GM21390 (cell line): ENCODE measurements at regions not wholly inside any gene's neighbourhood (a gene's known extent, or its start where the extent isn't known, plus 50 kb on each side); places are given as distances from the start of the nearest gene placed in this dataset.
"Not testable (repeated sequence)": the region's sequence is repeated elsewhere in the genome, so short reads cannot be mapped to it uniquely, and the experiment has no call there.

Experiments
- ATAC-seq: cut with Tn5 transposase; IDR thresholded peaks from one replicate; pipeline ENCODE4 v1.9.1; 2021; ENCODE audit not compliant: unreplicated experiment

- ATAC-seq: no peak
Observed at GRCh38 chr2:117342415-117342814, 472.1 kb upstream of the DDX18 start.

- no peak for ATAC-seq
Observed at GRCh38 chr2:117349687-117350086, 464.8 kb upstream of the DDX18 start.

GRCh38 chr2:117351396-117351795 lies 463.1 kb upstream of the DDX18 start:
- ATAC-seq: no peak

- ATAC-seq: no peak
Observed at GRCh38 chr2:117359266-117359914, 455.1 kb upstream of the DDX18 start.

GRCh38 chr2:117360586-117360985 lies 453.9 kb upstream of the DDX18 start:
- ATAC-seq: no peak

- ATAC-seq: peak; percentile 76
Observed at GRCh38 chr2:117378653-117379052, 435.8 kb upstream of the DDX18 start.

GRCh38 chr2:117379928-117380327 lies 434.6 kb upstream of the DDX18 start:
- no peak for ATAC-seq

GRCh38 chr2:117383997-117384396 lies 430.5 kb upstream of the DDX18 start:
- ATAC-seq: not testable (repeated sequence)

- no peak for ATAC-seq
Observed at GRCh38 chr2:117396161-117396560, 418.3 kb upstream of the DDX18 start.

GRCh38 chr2:117401582-117401981 lies 412.9 kb upstream of the DDX18 start:
- ATAC-seq: no peak

- ATAC-seq: no peak
Observed at GRCh38 chr2:117406443-117406842, 408.0 kb upstream of the DDX18 start.

GRCh38 chr2:117407746-117408145 lies 406.7 kb upstream of the DDX18 start:
- ATAC-seq: no peak

- ATAC-seq: no peak
Observed at GRCh38 chr2:117409443-117409842, 405.0 kb upstream of the DDX18 start.

GRCh38 chr2:117411983-117412382 lies 402.5 kb upstream of the DDX18 start:
- ATAC-seq: no peak

- no peak for ATAC-seq
Observed at GRCh38 chr2:117432746-117433145, 381.7 kb upstream of the DDX18 start.

- ATAC-seq: no peak
Observed at GRCh38 chr2:117436697-117437096, 377.8 kb upstream of the DDX18 start.

GRCh38 chr2:117470311-117471095 lies 344.0 kb upstream of the DDX18 start:
- ATAC-seq: peak; percentile 64

- ATAC-seq: no peak
Observed at GRCh38 chr2:117481608-117482007, 332.9 kb upstream of the DDX18 start.

- ATAC-seq: no peak
Observed at GRCh38 chr2:117485588-117485987, 328.9 kb upstream of the DDX18 start.

GRCh38 chr2:117486081-117486480 lies 328.4 kb upstream of the DDX18 start:
- no peak for ATAC-seq

- ATAC-seq: no peak
Observed at GRCh38 chr2:117492209-117492851, 322.2 kb upstream of the DDX18 start.

GRCh38 chr2:117500721-117501120 lies 313.8 kb upstream of the DDX18 start:
- no peak for ATAC-seq
